ENCODE measurements at regions not wholly inside any gene's neighbourhood (a gene's known extent, or its start where the extent isn't known, plus 50 kb on each side); places are given as distances from the start of the nearest gene placed in this dataset.
"Not testable (repeated sequence)": the region's sequence is repeated elsewhere in the genome, so short reads cannot be mapped to it uniquely, and the experiment has no call there.

DNA sequence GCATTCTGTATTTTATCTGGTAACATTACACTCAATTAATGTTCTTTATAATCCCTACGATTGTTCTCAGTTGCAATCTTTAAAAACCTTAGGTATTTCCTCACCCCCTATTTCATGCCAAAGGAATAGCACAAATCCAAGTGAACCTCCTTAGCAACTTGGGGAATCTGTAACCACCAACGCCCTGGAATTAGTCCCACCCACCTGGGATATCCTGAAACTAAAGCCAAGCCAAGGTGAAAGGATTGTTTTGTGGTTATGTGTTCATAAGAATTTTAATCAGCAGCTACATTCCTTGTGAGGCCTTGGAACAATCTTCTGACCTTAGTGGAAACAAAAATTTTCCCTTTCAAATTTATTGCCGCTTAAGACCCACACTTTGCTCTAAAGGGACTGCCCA lies 908.7 kb downstream of the TTLL7 start:
- DNase-seq (ENCODE audit: low read depth) = no peak

DNA sequence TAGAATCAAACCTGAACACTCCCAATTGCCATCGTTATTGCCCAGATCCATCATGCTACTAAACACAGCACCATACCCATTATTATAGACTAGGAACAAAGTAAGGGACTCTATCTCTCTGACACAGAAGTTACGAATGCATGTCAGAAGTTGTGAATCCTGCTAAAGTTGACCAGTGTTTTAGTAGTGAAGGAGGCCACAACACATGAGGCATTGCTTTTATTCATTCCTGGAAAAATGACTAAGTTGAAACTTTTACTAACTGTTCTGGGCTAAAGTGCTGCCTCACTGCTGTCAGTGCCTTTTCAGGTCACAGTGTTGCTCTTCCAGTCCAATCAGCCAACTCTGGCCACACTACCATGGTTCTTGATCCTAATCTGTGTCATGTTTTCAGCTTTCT lies 911.1 kb downstream of the TTLL7 start:
- DNase-seq (ENCODE audit: low read depth) = no peak

- DNase-seq (ENCODE audit: low read depth) = no peak
Observed at GRCh38 chr1:83086986-83087512, 911.9 kb downstream of the TTLL7 start.

DNA sequence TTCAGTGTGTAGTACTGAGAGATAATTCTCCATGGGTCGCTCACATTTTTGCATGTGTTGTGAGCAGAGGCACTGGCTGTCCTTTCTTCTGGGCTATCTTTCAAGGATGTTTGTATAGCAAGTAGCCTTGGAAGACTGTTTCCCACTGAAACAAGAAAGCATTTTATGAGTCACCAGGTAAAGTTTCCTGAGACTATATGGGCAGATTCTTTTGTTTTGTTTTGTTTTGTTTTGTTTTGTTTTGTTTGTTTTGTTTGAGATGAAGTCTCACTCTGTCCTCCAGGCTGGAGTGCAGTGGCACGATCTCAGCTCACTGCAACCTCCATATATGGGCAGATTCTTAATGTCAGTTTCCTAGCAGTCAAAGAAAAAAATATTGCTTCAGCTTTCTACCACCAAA lies 912.6 kb downstream of the TTLL7 start:
- DNase-seq (ENCODE audit: low read depth) = no peak

DNA sequence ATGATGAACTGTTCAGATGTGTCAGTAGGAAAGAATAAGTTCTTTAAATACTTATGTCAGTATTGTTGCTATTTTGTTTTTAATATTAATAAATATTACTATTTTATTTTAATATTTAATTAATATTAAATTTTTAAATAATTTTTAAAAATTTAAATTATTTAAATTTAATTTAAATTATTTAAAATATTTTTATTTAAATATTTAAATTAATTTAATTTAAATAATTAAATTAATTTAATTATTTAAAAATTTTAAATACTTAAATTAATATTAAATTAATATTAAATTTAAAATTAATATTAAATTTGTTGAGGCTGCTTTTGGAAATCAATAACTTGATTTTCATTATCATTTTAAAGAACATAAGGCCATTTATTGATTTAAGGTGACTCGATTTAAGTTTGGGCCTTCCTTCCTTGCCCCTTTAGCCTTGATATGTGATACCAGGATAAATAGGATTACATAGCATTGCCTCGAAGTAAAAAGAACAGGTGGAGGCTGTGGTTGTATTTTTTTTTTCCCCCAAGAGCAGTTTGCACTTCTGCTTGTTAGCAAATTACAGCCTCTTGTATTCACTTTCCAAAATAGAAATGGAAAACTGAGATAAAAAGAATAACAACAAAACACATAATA lies 915.2 kb downstream of the TTLL7 start:
- no peak for DNase-seq (ENCODE audit: low read depth)

DNA sequence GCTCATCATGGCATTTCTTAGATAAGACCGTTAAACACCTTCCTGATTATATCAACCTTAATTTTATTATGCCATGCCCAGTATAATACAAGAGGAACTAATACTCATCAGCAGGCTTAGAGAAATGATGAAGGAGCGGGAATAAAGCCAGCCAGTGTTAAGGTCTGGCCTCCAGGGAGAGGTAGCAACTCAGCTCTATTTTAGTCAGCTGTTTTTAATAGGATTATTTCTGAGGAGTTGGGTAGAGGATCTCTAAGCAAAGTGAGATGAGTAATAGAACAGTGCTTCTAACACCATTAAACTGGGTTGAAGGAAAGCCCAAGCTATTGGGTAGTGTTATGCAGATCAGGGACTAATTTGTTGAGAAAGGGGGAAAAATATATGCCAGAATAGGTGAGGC lies 921.5 kb downstream of the TTLL7 start:
- no peak for DNase-seq (ENCODE audit: low read depth)

GRCh38 chr1:83075107-83075506 lies 923.8 kb downstream of the TTLL7 start:
- no peak for DNase-seq (ENCODE audit: low read depth)

DNA sequence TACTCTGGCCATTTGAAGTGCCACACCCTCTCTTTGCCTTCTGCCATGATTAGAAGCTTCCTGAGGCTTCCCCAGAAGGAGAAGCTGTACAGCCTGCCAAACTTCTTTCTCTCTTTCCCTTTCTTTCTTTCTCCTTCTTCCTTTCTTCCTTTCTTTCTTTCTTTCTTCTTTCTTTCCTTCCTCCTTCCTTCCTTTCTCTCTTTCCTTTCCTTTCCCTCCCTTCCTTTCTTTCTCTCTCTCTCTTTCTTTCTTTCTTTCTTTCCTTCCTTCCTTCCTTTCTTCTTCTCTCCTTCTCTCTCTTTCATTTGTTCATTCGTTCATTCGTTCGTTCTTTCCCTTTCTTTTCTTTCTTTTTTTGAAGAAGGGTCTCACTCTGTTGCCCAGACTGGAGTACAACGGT lies 931.0 kb downstream of the TTLL7 start:
- no peak for DNase-seq (ENCODE audit: low read depth)

GRCh38 chr1:83065952-83066727 lies 932.8 kb downstream of the TTLL7 start:
- DNase-seq (ENCODE audit: low read depth) = no peak

DNA sequence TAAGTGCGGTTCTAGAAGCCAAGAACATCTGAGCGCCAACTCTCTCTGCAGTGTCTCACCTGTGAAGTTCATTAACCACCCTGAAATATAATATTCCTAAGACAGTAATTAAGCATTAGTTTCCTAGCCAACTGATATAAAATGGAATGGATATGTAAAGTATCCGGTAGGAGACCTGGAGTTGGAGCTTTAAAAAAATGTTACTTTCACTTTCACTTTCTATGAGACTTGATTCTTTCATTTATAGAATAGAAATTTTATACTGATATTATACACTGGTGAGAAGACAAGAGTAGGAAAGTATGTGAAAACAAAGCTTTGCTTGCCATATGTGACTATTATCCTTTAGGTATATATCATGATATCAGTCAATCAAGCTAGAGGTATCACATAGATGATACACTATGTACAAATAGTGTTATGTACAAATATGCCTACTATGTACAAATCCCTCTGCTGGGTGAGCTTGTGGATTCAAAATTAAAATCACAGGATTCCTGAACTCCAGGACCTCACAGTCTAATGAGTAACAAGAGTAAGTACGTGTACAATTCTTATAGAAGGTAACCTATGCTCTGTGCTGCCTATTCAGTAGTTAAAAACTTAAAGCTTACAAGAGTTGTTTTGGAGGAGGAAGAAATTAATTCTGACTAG lies 934.2 kb downstream of the TTLL7 start:
- no peak for DNase-seq (ENCODE audit: low read depth)

DNA sequence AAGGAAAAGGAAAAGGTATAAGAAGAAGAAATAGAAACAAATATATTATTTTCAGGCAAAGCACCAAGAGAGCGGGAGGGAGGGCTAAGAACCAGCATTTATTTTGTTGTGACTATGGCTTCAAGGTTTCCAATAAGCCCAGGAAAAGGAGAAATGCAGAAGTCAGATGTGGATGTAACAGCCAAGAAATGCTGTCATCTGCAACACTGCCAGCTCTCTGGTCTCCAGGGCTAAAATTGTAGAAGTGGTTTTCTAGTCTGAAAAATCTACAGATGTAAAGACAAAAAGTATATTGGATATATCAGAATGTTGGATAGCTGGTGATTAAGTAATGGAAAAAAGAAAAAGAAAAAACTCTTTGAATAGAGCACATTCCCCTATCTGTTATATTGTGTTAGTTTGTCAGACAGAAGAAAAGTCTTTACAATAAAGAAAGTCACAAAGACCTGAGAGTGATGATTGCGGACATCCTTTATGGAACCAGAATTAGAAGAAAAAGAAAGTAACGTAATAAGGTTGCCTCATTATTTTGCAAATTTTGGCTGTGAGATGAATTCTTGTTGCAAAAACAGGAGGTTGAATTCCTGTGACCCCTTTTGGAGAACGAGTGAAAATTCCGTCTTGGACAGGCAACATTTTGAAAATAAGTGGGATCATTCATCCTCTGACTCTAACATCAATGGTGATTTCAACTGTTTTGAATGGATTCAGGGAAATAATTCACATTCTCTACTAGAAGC lies 938.1 kb downstream of the TTLL7 start:
- no peak for DNase-seq (ENCODE audit: low read depth)

- no peak for DNase-seq (ENCODE audit: low read depth)
Observed at GRCh38 chr1:83060221-83060620, 938.7 kb downstream of the TTLL7 start.

GRCh38 chr1:83058327-83058726 lies 940.6 kb downstream of the TTLL7 start:
- DNase-seq (ENCODE audit: low read depth) = no peak

DNA sequence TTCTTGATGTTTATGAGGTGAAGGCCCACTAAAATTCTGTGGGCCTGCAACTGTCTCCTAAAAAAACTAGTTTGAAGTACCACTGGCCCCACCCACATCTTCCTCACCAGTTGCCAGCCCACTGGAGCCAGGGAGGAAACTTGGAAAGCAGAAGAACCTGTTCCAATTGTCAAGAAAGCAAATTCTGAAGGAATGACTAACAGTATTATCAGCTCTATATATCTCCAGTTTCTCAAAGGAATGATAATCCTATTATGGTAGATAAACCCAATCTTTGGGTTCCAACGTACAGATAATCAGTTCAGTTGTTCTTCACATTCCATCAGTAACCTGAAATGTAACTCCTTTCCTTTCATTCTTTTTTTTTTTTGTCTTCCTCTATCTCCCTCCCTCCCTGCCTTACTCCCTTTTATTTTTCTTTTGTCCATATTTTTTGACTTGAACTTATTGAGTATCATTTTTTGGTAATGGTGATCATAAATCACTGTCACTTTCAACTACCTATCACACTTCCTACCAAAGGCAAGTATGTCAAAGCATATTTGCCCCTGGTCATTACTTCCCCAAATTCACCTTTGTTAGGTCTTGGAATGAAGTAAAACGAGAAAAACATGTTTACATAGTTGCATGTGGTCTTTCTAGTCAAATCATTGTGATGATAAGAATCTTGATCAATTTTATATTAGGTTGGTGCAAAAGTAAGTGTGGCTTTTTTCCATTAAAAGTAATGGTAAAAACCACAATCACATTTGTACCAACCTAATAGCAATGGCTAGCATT lies 943.4 kb downstream of the TTLL7 start:
- DNase-seq (ENCODE audit: low read depth) = no peak

DNA sequence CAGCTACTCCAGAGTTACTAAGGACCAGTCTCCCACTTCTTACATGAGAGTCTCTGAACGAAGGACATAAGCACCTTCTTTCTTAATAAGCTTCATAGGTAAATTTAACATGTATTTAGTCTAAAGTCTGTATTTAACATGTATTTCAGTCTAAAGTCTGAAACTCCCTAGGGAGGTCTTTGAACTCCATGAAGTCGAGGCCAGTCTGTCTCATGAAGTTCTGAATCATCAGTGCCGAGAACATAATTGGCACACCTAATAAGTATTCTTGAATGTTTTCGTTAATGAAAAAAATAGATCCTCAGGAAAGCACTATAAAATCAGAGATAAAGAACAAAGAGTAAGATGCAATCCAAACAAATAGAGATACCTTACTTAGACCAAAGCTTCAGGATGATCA lies 945.5 kb downstream of the TTLL7 start:
- DNase-seq (ENCODE audit: low read depth) = no peak

DNA sequence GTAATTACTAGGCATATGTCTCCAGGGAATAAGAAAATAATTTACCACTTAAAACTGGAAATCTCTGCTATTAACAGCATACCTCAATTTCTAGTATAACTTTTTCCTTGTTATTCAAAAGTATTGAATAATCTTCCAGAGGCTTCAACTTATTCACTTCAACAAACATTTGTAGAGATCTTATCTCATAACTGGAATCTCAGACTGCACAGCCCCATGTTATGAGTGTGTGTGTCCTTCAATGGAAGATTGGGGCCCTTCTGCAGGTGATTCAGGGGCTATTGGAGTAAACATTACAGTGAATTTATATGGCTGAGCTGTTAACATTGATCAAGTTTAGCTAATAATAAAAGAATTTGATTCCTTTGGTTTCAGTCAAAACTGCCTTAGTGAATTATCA lies 946.1 kb downstream of the TTLL7 start:
- DNase-seq (ENCODE audit: low read depth) = no peak

GRCh38 chr1:83051053-83051452 lies 947.9 kb downstream of the TTLL7 start:
- DNase-seq (ENCODE audit: low read depth) = not testable (repeated sequence)

GRCh38 chr1:83043244-83043643 lies 955.7 kb downstream of the TTLL7 start:
- no peak for DNase-seq (ENCODE audit: low read depth)

GRCh38 chr1:83039091-83039490 lies 959.8 kb downstream of the TTLL7 start:
- not testable (repeated sequence) for DNase-seq (ENCODE audit: low read depth)

DNA sequence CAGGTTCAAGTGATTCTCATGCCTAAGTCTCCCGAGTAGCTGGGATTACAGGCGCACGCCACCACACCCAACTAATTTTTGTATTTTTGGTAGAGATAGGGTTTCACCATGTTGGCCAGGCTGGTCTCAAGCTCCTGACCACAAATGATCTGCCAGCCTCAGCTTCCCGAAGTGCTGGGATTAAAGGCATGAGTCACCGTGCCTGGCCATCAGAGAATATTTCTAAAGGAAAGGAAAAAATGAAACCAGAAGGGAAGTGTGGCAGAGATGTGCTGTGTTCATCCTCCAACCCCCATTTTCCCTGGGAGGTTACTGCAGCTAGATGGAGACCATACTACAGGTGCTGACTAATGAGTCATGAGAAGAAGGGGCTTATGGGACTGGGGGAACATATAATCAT lies 964.1 kb downstream of the TTLL7 start:
- DNase-seq (ENCODE audit: low read depth) = no peak

GRCh38 chr1:83033682-83034081 lies 965.2 kb downstream of the TTLL7 start:
- no peak for DNase-seq (ENCODE audit: low read depth)

DNA sequence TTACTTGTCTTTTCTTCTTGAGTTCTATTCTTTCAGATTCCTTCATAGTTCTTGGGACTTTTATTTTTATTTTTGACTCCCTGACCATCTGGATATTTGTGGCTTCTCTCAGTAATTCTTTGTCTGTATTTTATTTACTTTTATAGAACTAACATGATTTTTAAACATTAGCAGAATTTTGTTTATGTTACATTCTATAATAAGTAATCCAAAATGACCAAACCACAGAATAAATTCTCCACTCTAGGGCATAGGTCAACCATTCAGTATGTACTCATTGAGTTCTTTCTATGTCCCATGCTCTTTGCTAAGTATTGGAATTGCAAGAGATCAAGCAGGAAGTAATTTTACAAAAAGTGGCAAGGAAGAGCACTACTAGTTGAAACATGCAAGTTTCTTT lies 969.0 kb downstream of the TTLL7 start:
- no peak for DNase-seq (ENCODE audit: low read depth)

Measured in T follicular helper cell (primary cell).